ENCODE measurements at regions not wholly inside any gene's neighbourhood (a gene's known extent, or its start where the extent isn't known, plus 50 kb on each side); places are given as distances from the start of the nearest gene placed in this dataset.

DNA sequence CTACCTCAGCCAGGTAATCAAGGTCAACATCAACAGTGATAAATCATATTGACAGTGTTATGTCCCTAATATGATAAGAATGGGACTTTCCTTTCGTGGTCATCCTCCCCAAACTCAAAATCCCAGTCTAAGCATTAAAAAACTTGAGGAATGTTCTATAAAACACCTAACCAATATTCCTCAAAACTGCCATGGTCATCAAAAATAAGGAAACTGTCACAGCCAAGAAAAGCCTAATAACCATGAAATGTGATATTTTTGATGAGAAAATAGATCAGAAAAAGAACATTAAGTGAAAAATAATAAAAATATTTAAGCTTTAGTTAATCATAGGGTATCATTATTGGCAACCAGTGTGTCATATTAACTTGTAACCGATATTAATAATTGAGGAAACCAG is 232.1 kb upstream of the ATP10B start:
- no peak for TF ChIP-seq POLR2A (IDR thresholded peaks at IDR 0.05)
- TF ChIP-seq, protein P1, sequence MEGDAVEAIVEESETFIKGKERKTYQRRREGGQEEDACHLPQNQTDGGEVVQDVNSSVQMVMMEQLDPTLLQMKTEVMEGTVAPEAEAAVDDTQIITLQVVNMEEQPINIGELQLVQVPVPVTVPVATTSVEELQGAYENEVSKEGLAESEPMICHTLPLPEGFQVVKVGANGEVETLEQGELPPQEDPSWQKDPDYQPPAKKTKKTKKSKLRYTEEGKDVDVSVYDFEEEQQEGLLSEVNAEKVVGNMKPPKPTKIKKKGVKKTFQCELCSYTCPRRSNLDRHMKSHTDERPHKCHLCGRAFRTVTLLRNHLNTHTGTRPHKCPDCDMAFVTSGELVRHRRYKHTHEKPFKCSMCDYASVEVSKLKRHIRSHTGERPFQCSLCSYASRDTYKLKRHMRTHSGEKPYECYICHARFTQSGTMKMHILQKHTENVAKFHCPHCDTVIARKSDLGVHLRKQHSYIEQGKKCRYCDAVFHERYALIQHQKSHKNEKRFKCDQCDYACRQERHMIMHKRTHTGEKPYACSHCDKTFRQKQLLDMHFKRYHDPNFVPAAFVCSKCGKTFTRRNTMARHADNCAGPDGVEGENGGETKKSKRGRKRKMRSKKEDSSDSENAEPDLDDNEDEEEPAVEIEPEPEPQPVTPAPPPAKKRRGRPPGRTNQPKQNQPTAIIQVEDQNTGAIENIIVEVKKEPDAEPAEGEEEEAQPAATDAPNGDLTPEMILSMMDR (IDR thresholded peaks at IDR 0.05) = no peak
